ENCODE measurements at regions not wholly inside any gene's neighbourhood (a gene's known extent, or its start where the extent isn't known, plus 50 kb on each side); places are given as distances from the start of the nearest gene placed in this dataset.
A peak's percentile ranks its signal among the peaks of the same experiment; 100 is the strongest.
"Not testable (repeated sequence)": the region's sequence is repeated elsewhere in the genome, so short reads cannot be mapped to it uniquely, and the experiment has no call there.

DNA sequence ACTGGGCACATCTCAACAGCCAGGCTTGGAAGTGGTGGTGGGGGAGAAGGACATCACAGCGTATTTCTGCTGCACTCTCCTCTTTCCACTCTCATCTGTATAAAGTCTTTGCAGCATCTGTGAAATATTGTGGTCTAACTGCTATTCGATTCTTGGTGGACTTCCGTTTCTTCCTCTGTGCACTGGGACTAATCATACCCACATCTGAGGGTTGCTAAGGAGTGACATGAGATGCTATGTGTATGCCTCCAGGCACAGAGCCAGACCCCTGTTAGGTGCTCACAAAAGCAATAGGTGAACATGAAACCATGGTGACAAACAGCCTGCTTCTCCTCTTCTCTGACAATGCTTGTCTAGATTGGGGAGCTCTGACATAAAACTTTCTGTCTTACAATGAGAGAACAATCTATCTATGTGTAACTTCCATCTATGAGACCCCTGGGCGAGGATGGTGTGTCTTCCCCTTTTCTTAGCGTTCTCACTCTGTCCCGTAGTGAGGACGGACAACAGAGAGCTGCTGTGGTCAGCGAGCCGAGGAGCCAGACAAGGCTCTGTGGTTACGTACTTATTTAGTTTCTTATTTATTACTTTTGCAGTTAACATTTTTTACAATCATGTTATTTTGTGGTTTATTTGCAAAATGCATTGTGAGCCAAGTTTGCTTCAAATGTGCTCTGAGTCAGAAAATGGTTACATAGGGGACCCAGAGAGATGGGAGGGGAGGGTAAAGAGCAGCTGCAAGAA lies 196.7 kb upstream of the TPRG1 start:
- no peak for DNase-seq (ENCODE audit: low read depth in 2 of 2)

DNA sequence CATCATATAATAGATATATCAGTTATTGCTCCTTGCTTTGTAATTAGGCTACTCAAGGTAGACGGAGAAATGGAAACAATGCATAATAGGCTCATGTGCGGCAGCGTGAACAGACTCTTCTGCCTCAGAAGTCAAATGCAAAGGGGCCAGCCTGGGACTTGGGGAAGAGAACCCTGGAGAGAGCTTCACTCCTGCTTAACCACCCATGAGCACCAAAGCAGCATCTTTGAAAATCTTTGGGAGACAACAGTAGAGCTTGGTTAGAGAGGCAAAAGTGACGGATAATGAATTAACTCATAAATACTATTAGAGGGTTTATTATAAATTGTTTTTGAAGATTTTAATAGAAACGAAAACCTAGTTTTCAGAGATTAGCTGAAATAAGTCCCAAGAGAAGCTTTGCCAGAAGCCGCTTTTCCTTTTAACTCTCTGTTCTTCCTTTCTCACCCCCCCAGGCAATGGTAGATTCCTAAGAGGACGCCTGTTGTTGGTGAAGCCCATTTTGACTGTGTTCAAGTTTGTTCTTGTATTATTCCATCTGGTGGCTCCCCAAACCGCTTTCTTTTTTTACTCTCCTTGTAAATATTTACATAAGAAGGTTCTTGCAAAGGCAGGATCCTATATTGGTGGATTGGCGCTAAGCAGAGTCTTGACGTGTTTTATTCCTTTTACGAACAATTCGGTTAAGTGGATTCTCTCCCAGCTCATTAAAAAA lies 196.0 kb upstream of the TPRG1 start:
- DNase-seq (ENCODE audit: low read depth in 2 of 2), result no peak

DNA sequence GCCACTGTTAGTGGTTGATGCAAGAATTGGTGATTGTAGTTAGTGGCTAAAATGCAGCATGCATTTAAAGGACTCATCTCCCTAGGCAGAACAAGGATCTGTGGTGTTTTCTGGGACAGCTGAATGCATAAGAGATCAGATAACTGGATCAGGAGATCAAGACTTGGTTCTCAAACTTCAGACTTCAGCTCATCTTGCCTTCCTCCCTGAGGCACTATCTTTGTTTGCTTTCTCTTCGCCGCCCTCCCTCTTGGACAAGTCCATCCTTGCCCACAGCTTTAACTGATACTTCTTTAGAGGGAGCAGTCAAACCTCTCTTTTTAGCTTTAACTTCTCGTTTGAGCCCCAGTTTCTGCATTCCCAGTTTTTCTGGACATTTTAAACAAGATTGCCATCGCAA lies 195.4 kb upstream of the TPRG1 start:
- no peak for DNase-seq (ENCODE audit: low read depth in 2 of 2)

DNA sequence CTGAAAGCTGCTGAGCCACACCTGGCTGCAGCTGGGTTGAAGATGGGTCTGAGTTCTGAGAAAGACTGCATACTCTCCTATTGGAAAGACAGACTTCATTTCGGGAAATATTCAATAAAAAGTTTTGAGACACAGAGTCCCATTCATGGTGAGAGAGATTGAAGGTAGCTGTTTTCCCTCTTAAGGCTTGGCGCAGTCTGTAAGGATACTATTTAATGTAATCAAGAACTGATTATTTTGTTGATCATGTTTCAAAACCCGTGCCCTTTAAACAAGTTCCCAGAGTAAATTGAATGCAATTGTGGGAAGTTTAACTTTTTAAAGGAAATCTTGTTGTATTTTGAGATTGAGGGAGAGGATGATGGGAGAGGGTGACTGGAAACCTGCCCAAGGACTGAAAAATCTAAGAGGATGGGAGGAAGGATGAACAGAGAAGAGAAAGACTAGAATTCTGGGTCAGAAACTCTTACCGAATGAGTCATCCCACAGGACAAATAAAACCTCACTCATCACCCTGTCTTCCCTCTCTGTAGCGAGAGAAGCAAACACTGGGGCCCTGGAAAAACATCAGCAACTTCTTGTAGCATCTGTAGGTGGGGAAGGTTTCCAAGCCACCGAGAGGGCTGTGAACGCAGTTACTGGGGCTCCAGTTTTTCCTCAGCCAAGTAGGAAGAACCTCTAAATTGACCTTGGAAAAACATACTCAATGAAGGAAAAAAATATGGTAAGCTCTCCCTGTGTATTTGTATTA lies 193.2 kb upstream of the TPRG1 start:
- no peak for DNase-seq (ENCODE audit: low read depth in 2 of 2)

DNA sequence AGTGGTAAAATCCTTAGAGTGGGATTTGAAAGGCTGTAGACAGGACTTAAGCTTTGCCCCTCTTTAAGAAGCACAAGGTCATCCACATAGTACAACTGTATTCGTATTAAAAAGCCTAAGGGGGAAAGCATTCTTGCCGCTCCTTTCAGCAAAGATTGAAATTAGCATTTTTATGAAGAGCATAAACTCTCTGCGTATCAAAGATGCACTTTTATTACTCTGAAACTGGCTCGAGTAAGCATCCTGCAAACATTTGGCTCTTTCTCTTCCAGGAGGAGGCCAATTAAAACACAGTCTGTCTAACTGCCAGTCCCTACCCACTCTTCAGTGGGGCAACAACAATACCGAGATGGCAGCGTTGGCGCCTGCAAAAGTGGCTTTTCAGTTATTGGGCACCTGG lies 192.5 kb upstream of the TPRG1 start:
- DNase-seq (ENCODE audit: low read depth in 2 of 2), result no peak

DNA sequence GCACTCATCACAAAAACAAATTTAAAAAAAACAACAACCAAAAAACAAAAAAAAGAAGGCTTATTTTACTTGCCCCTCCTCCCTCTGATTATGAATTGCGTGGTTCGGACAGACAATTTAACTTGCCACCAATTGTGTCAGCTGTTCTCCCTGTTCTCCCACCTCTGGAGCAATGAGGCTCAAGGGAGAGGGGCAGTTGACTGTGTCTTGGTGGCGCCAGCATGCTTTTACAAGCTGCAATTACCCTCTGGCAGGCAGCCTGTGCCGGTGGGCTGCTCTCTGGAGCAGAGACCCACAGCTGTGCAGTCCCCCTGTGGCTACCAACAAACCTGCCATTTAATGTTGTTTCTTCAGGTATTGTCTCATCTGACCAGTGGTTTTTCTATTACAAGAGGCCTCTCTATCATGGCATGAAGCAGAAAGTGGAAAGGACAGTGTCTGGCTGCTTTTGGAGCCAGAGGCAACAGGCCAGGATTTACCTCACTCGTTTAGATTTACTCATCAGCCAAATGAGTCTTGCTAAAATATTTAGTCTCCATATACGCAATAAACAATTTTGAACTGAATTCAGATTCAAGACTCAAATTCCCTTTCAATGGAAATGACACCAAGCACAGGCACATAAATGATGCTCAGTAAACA lies 192.0 kb upstream of the TPRG1 start:
- DNase-seq (ENCODE audit: low read depth in 2 of 2), result no peak

DNA sequence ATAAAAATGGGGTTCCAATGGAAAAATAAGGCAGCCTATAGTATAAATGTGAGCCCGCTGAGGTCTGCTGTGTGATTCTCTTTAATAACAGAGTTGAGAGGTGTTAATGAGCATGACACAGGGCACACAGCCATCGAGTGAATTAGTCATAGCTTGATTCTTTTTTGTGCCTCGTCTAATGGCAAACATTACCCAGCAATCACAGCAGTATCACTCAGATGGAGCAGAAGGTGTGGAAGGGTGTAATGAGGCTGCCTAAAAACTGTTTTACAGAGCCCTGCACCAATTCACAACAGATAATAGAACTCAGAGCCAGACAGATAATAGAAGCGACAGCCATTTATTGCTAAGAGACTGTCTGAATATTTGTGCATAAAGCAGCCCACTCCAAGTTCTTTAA lies 178.6 kb upstream of the TPRG1 start:
- no peak for DNase-seq (ENCODE audit: low read depth in 2 of 2)

DNA sequence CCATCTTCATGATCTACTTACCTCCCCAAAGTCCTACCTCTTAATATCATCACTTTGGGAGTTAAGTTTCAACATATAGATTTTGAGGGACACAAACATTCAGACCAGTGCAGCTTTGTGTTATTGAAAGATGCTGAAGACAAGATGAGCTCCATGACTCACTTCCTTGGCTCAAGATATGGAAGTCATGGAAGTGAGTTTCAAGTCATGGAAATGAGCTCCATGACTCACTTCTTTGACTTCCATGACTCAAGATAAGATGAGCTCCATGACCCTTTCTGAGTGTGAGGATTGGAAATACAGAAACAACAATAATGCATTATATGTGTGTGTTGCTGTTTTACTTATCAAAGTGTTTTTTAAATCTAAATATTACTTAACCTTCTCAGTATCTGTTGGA lies 170.2 kb upstream of the TPRG1 start:
- no peak for DNase-seq (ENCODE audit: low read depth in 2 of 2)

DNA sequence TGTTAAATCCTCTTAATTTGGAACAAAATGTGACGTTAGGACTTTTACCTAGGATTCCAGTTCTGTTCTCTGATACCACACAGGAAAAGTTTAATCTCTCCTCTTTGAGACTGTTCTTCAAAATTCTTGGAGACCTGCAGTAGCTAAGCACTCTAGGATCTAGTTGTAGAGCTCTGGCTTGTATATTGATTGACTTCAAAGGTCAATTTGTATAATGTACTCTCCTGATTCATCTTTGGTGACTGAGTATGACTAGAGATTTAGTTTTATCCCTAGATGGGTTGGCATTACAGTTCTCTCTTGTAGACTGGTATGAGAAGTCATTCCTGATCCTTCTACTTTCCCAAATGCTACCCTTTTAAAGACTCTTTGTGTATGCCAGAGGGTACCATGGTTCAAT lies 168.4 kb upstream of the TPRG1 start:
- DNase-seq (ENCODE audit: low read depth in 2 of 2), result no peak

DNA sequence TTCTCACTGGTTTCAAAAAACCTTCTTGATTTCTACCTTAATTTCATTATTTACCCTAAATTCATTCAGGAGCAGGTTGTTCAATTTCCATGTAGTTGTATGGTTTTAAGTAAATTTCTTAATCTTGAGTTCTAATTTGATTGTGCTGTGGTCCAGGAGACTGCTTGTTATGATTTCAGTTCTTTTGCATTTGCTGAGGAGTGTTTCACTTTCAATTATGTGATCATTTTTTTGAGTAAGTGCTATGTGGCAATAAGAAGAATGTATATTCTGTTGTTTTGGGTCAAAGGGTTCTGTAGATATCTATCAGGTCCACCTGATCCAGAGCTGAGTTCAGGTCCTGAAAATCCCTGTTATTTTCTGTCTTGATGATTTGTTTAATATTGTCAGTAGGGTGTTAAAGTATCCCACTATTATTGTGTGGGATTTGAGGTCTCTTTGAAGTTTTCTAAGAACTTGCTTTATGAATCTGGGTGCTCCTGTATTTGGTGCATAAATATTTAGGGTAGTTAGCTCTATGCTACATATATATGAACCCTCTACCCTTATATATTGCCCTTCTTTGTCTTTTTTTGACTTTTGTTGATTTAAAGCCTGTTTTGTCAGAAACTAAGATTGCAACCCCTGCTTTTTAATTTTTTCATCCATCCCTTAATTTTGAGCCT lies 158.4 kb upstream of the TPRG1 start:
- DNase-seq (ENCODE audit: low read depth in 2 of 2), result no peak

DNA sequence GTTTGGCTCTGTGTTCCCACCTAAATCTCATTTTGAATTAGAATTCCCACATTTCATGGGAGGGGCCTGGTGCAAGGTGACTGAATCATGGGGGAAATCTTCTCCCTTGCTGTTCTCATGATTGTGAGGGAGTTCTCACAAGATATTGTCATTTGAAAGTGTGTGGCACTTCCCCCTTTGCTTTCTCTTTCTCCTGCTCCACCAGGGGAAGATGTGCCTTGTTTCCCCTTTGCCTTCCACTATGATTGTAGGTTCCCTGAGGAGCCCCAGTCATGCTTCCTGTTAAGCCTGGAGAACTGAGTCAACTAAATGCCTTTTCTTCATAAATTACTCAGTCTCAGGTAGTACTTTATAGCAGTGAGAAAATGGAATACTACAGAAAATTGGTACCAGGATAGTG lies 157.2 kb upstream of the TPRG1 start:
- no peak for DNase-seq (ENCODE audit: low read depth in 2 of 2)

DNA sequence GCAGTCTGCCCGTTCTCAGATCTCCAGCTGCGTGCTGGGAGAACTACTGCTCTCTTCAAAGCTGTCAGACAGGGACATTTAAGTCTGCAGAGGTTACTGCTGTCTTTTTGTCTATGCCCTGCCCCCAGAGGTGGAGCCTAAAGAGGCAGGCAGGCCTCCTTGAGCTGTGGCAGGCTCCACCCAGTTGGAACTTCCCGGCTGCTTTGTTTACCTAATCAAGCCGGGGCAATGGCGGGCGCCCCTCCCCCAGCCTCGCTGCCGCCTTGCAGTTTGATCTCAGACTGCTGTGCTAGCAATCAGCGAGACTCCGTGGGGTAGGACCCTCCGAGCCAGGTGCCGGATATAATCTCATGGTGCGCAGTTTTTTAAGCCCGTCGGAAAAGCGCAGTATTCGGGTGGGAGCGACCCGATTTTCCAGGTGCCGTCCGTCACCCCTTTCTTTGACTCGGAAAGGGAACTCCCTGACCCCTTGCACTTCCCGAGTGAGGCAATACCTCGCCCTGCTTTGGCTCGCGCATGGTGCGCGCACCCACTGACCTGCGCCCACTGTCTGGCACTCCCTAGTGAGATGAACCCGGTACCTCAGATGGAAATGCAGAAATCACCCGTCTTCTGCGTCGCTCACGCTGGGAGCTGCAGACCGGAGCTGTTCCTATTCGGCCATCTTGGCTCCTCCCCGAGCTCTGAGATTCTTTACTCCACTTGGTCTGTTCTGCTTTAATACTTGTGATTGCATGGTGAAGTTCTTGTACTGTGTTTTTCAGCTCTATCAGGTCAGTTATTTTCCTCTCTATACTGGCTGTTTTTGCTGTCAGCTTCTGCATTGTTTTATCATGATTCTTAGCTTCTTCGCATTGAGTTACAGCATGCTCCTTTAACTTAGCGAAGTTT lies 148.9 kb upstream of the TPRG1 start:
- DNase-seq (ENCODE audit: low read depth in 2 of 2), result not testable (repeated sequence)

DNA sequence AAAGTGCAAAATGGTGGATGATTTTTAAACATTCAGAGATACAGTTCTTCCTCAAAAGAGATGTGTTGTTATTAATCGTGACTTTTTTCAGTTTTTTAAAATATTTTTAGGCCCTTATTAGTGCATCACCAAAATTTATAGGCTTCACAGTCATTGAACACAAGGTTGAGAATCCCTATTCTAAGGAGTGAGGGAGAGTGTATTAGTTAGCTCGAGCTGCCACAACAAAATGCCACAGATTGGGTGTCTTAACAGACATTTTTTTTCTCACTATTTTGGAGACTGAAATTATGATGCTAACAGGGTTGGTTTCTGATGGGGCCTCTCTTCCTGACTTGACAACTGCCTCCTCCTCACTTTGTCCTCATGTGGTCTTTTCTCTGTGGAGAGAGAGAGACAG lies 145.9 kb upstream of the TPRG1 start:
- DNase-seq (ENCODE audit: low read depth in 2 of 2), result no peak

DNA sequence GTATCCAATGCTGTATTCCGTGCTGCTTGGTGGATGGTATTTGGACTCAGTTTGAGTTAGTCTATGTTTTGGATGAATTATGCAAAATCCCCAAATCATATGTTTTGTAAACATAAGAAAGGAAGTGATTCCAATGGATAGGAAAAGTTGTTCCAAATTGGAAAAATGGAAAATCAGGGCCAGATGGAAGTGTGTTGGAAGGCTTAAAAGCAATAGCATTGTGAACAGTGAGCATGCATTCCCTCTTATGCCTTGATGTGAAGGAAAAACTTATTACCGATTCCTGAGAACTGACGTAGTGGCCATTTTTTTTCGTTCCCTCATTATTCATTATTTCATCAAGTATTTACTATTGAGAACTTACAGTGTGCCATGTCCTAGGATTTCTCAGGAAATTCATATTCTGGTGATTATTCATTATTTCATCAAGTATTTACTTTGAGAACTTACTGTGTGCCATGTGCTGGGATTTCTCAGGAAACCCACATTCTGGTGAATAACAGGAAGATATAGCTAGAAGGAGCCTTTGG lies 144.1 kb upstream of the TPRG1 start:
- no peak for DNase-seq (ENCODE audit: low read depth in 2 of 2)

DNA sequence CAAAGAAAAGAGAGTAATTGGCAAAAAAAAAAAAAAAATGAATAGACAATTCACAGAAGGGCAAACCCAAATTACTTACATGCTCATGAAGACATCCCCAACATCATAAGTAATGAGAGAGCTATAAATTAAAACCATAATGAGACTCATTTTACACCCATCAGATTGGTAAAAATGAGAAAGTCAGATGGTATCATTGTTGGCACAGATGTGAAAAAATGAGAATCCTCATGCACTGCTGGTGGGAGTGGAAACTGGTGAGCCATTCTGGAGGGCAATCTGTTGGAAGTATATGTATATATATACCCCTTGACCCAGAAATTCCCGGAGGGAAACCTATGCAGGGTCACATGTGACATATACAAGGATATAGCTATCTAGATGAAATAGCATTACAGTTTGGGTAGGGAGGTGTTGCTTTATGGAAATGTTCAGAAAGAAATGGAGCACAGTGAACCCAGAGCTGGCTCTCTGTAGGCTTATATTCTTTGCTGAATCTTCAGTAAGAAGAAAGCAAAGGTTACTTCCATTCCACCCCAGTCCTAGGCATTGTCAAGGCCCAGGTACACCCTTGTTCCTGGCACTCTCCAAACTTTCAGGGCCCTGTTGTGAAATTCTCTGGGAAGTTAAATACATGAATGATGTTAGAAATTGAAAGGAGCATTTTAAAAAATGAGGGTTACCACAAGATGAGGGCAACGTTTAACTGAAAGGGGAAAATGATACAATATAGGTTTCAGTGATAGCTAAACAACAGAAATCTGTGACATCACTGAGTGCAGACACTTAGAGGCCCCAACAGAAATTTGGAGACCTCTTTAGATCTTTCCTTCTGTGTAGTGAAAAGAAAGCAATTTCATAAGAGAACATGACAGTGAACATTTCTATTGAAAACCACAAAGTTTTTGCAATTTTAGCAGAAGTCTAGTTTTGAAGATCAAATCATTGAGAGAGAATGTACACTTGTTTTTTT lies 132.7 kb upstream of the TPRG1 start:
- no peak for DNase-seq (ENCODE audit: low read depth in 2 of 2)

DNA sequence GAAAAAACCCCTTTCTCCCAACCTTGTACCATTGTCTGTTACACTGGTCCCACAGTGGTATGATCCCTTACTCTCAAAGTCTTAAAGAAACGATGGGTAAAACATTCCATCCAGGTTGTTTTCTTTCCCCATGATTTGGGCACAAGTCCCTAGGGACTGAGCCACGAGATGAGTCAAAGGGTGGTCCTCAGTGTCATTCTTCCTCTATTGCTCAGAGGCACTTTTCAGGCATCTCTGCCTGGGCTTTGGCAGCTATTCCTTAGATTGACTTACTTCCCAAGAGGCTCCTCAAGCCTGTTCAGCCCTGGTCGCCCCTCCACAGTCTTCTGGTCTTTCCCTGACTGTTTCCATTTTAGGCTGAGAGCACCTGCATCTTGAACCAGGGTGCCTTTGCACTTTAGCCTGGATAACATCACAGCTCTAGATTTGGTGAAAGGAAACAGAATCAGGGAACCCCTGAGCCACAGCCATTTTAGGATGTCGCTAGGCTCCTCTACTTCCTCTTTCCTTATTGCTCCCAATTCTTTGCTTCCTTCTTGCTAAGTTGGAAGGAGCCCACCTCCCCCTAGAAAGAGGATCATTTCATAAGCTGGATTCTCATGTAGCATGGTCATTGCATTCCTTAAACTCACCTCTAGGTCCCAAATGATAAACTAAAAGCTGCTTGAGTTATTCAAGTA lies 131.0 kb upstream of the TPRG1 start:
- DNase-seq (ENCODE audit: low read depth in 2 of 2), result no peak

DNA sequence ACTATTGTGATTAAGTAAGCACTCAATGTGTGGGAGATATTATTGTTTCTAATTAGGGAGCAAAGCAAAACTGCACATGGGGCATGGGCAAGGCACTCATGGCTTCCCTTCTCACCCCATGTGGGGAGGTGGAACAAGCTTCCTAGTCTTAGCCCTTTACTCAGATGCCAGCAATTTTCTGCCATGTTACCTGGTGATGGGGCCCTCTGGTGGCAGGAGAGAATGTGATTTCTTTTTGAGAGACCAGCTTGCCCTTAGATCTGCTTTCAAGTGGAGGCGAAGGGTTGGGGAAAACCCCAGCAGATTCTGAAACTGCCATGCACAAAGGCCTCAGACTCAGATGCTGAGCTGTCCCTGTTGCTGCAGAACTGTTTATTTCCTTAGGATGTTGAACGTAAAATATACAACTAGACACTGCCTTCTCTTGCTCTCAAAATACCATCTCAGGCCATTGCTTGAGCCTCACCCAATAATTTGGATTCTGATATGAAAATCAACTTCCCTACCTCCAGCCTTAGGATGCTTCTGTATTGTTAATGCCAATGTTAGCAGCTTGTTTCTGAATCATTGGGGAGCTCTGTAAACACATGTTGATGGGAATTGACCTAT lies 130.2 kb upstream of the TPRG1 start:
- peak; percentile 52 to 56 for DNase-seq (ENCODE audit: low read depth in 2 of 2)

DNA sequence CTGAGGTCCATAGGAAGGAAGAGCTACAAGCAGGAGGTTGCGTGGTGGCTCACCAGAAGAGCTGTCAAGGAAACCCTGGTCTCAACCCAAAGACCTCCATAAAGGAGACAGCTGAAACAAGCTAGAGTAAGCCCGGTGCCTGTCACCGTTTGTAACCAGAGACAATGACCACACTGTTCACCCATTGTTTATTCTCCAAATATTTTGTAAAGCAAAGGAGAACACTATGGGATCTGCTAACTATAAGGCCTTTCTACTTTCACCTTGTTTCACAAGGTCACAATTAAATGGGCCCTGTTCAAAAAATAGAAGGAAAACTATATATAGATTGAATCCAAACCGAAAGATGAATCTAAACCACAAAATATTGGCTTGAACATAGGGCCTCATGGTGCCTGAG lies 128.9 kb upstream of the TPRG1 start:
- DNase-seq (ENCODE audit: low read depth in 2 of 2), result no peak
